GM19397 (cell line): ENCODE measurements at regions not wholly inside any gene's neighbourhood (a gene's known extent, or its start where the extent isn't known, plus 50 kb on each side); places are given as distances from the start of the nearest gene placed in this dataset.

Source experiments
- ATAC-seq: cut with Tn5 transposase; IDR thresholded peaks from one replicate; pipeline ENCODE4 v1.9.1; 2021; ENCODE audit warnings: mild to moderate bottlenecking, moderate library complexity; ENCODE audit not compliant: unreplicated experiment

- ATAC-seq: no peak
Measured at GRCh38 chr5:68352166-68352565, 136.6 kb downstream of the PIK3R1 start.

GRCh38 chr5:68353605-68354004, 138.0 kb downstream of the PIK3R1 start:
- ATAC-seq: no peak

GRCh38 chr5:68354315-68354714, 138.8 kb downstream of the PIK3R1 start:
- ATAC-seq: no peak

GRCh38 chr5:68356216-68356615, 140.7 kb downstream of the PIK3R1 start:
- no peak for ATAC-seq

GRCh38 chr5:68356623-68357022, 141.1 kb downstream of the PIK3R1 start:
- ATAC-seq: no peak

GRCh38 chr5:68359699-68360098, 144.1 kb downstream of the PIK3R1 start:
- ATAC-seq: no peak

GRCh38 chr5:68362331-68362730, 146.8 kb downstream of the PIK3R1 start:
- no peak for ATAC-seq

- ATAC-seq: no peak
Measured at GRCh38 chr5:68365889-68366288, 150.3 kb downstream of the PIK3R1 start.

- no peak for ATAC-seq
Measured at GRCh38 chr5:68367287-68367686, 151.7 kb downstream of the PIK3R1 start.

GRCh38 chr5:68367717-68368116, 152.2 kb downstream of the PIK3R1 start:
- ATAC-seq: no peak

GRCh38 chr5:68368311-68369022, 152.9 kb downstream of the PIK3R1 start:
- ATAC-seq: no peak

- ATAC-seq: no peak
Measured at GRCh38 chr5:68369023-68369359, 153.4 kb downstream of the PIK3R1 start.

- ATAC-seq: peak; percentile 67
Measured at GRCh38 chr5:68369457-68370125, 154.0 kb downstream of the PIK3R1 start.

GRCh38 chr5:68370196-68370595, 154.6 kb downstream of the PIK3R1 start:
- no peak for ATAC-seq

- ATAC-seq: no peak
Measured at GRCh38 chr5:68371607-68372006, 156.1 kb downstream of the PIK3R1 start.

- ATAC-seq: no peak
Measured at GRCh38 chr5:68372161-68372560, 156.6 kb downstream of the PIK3R1 start.

- ATAC-seq: no peak
Measured at GRCh38 chr5:68373050-68373449, 157.5 kb downstream of the PIK3R1 start.

GRCh38 chr5:68374796-68375518, 159.4 kb downstream of the PIK3R1 start:
- ATAC-seq: peak; percentile 45

GRCh38 chr5:68375540-68375939, 160.0 kb downstream of the PIK3R1 start:
- ATAC-seq: no peak

GRCh38 chr5:68376935-68377334, 161.4 kb downstream of the PIK3R1 start:
- ATAC-seq: no peak

- no peak for ATAC-seq
Measured at GRCh38 chr5:68377733-68378132, 162.2 kb downstream of the PIK3R1 start.

- ATAC-seq: peak; percentile 73
Measured at GRCh38 chr5:68378204-68378820, 162.8 kb downstream of the PIK3R1 start.
